BJ (cell line): ENCODE measurements at regions not wholly inside any gene's neighbourhood (a gene's known extent, or its start where the extent isn't known, plus 50 kb on each side); places are given as distances from the start of the nearest gene placed in this dataset.
"Not testable (repeated sequence)": the region's sequence is repeated elsewhere in the genome, so short reads cannot be mapped to it uniquely, and the experiment has no call there.

ENCODE experiments used
- CTCF ChIA-PET: fragments of 350-600 bp; formaldehyde crosslinking; extraction: SDS; loops from one replicate; lab custom pipeline; 2021; ENCODE audit warnings: antibody characterized with exemption, inconsistent platforms; lab: Yijun Ruan, JAX
- POLR2A ChIA-PET: fragments of 300-600 bp; sonication (Branson Sonifier 250); formaldehyde crosslinking; extraction: SDS; loops from one replicate; lab custom pipeline; 2021; ENCODE audit warnings: antibody characterized with exemption; lab: Charles Lee
- DNase-seq: peaks from one replicate; pipeline ENCODE4 v3.0.0-alpha.2; 2011; ENCODE audit warnings: low read depth
- H3K27me3 ChIP-seq: 2 replicates; pipeline ENCODE4 v1.6.0; 2011; ENCODE audit warnings: low read length; ENCODE audit not compliant: control insufficient read depth, insufficient read depth
- H3K36me3 ChIP-seq: 2 replicates; pipeline ENCODE4 v1.5.1; 2011; ENCODE audit warnings: low read length; ENCODE audit not compliant: control insufficient read depth, insufficient read depth
- H3K4me3 ChIP-seq: 2 replicates; pipeline ENCODE4 v1.5.1; 2011; ENCODE audit warnings: low read depth, mild to moderate bottlenecking, control low read depth, low read length

DNA sequence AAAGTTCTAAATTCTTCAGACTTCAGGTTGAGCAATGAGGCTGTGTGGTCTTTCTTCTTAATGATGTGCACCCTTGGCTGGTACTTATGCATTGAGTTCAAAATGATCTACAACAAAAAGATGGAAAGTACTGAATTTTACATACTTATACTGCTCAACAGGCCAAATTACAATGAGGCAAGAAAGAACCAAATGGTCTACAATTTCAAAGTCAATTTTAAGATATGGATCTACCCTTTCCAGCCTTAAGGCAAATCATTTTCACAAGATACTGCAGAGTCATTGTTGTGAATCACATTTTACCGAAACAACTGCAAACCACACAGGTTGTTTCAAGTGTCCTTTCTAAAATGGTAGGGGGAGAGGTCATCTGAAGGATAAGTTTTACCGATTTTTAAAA, 54.9 kb upstream of the RXYLT1 start:
- H3K4me3 ChIP-seq, CTCF ChIA-PET, H3K36me3 ChIP-seq, H3K27me3 ChIP-seq, DNase-seq: not testable (repeated sequence)
- POLR2A ChIA-PET = interaction anchor here (0.6 kb wide), 1 partner anchor 10 kb away, joined by 4 read pairs; no protein-coding TSS in a partner anchor
